ENCODE measurements at regions not wholly inside any gene's neighbourhood (a gene's known extent, or its start where the extent isn't known, plus 50 kb on each side); places are given as distances from the start of the nearest gene placed in this dataset.

DNA sequence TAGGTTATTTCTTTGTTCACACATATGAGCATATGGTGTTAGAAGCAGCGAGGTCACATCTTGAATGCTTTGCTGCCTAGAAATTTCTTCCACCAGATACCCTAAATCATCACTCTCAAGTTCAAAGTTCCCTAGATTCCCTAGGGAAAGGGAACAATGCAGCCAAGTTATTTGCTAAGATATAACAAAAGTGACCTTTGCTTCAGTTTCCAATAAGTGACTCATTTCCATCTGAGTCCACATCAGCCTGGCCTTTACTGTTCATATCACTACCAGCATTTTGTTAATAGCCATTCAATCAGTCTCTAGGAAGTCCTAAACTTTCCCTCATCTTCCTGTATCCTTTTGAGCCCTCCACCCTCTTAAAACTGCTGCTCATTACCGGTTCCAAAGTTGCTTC is 1502.5 kb downstream of the KCNT2 start:
- peaks cover 4% of the 10 kb centered on the region for H3K36me3 Mint-ChIP-seq (ENCODE audit: insufficient read depth)
- DNase-seq (ENCODE audit: low spot score in 2 of 2) (no peak), ATAC-seq (replicated peaks; ENCODE audit: extremely low read depth, poor library complexity, severe bottlenecking) (no peak)
- H3K27me3 Mint-ChIP-seq = no peaks in the 10 kb centered on the region
- no peak overlapping the region for H3K27ac Mint-ChIP-seq (ENCODE audit: low read depth)
- H3K9me3 Mint-ChIP-seq = peaks cover 21% of the 10 kb centered on the region
- H3K4me1 Mint-ChIP-seq = no peaks in the 10 kb centered on the region
- no peak overlapping the region for H3K4me3 Mint-ChIP-seq

- Mint-ChIP-seq H3K4me3 (no peak overlapping the region), H3K9me3 (peaks cover 23% of the 10 kb centered on the region), H3K27me3 (no peaks in the 10 kb centered on the region), H3K36me3 (ENCODE audit: insufficient read depth) (peaks cover 4% of the 10 kb centered on the region), H3K27ac (ENCODE audit: low read depth) (no peak overlapping the region), H3K4me1 (no peaks in the 10 kb centered on the region)
- ATAC-seq (replicated peaks; ENCODE audit: extremely low read depth, poor library complexity, severe bottlenecking) (no peak), DNase-seq (ENCODE audit: low spot score in 2 of 2) (no peak)
Measured at GRCh38 chr1:195105281-195105680, 1503.0 kb downstream of the KCNT2 start.

- Mint-ChIP-seq H3K4me1 (no peaks in the 10 kb centered on the region), H3K27ac (ENCODE audit: low read depth) (no peak overlapping the region), H3K9me3 (peaks cover 25% of the 10 kb centered on the region), H3K36me3 (ENCODE audit: insufficient read depth) (peaks cover 1% of the 10 kb centered on the region), H3K4me3 (no peak overlapping the region), H3K27me3 (no peaks in the 10 kb centered on the region)
- no peak for DNase-seq (ENCODE audit: low spot score in 2 of 2)
- no peak for ATAC-seq (replicated peaks; ENCODE audit: extremely low read depth, poor library complexity, severe bottlenecking)
Measured at GRCh38 chr1:195097316-195097715, 1510.9 kb downstream of the KCNT2 start.

GRCh38 chr1:195096051-195096521 is 1512.2 kb downstream of the KCNT2 start:
- ATAC-seq (replicated peaks; ENCODE audit: extremely low read depth, poor library complexity, severe bottlenecking) = no peak
- H3K4me1 Mint-ChIP-seq = no peaks in the 10 kb centered on the region
- no peak overlapping the region for H3K27ac Mint-ChIP-seq (ENCODE audit: low read depth)
- H3K36me3 Mint-ChIP-seq (ENCODE audit: insufficient read depth) = peaks cover 1% of the 10 kb centered on the region
- H3K4me3 Mint-ChIP-seq = no peak overlapping the region
- no peak for DNase-seq (ENCODE audit: low spot score in 2 of 2)
- H3K27me3 Mint-ChIP-seq = no peaks in the 10 kb centered on the region
- H3K9me3 Mint-ChIP-seq = peaks cover 25% of the 10 kb centered on the region

DNA sequence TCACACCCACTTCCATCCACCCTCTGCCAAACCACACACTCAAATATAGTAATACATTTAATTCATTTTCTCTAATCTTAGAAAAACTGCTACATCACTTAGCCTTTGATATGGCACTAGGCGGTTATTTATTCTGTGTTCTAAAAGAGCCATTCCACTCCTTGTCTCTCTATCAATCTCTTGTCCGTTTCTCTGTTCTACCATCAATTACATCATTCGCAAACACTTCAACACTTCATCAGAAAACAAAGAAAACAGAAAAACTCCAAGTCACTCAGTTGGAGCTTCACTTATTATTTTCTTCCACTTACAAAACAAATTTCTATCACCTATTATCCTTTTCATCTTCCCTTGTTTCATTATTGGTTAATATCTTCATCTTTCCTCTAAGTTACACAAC is 1523.0 kb downstream of the KCNT2 start:
- ATAC-seq (replicated peaks; ENCODE audit: extremely low read depth, poor library complexity, severe bottlenecking) (no peak), DNase-seq (ENCODE audit: low spot score in 2 of 2) (no peak)
- Mint-ChIP-seq H3K4me3 (no peak overlapping the region), H3K27ac (ENCODE audit: low read depth) (no peak overlapping the region), H3K4me1 (no peaks in the 10 kb centered on the region), H3K9me3 (peaks cover 15% of the 10 kb centered on the region), H3K27me3 (no peaks in the 10 kb centered on the region), H3K36me3 (ENCODE audit: insufficient read depth) (no peaks in the 10 kb centered on the region)

DNA sequence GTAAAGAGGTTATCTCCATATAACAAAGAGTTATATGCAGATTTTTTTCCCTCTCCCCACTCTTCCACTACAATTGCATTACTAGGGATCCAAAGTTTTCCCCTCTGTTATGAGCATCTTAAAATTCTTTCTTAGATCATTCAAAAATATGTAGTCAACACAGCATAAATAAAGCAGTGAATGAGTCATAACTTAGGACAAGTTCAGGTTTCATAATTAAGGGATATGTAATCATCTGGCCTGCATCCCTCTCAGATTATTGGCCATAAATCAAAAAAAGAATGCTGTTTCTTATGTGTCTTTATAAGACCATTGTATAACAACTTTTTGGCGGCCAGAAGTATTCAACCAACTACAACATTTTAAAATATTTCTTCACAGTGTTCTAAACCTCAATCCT is 1526.1 kb downstream of the KCNT2 start:
- Mint-ChIP-seq H3K4me1 (no peaks in the 10 kb centered on the region), H3K27ac (ENCODE audit: low read depth) (no peak overlapping the region), H3K4me3 (no peak overlapping the region), H3K9me3 (peaks cover 15% of the 10 kb centered on the region), H3K36me3 (ENCODE audit: insufficient read depth) (no peaks in the 10 kb centered on the region), H3K27me3 (no peaks in the 10 kb centered on the region)
- DNase-seq (ENCODE audit: low spot score in 2 of 2) (no peak), ATAC-seq (replicated peaks; ENCODE audit: extremely low read depth, poor library complexity, severe bottlenecking) (no peak)

DNA sequence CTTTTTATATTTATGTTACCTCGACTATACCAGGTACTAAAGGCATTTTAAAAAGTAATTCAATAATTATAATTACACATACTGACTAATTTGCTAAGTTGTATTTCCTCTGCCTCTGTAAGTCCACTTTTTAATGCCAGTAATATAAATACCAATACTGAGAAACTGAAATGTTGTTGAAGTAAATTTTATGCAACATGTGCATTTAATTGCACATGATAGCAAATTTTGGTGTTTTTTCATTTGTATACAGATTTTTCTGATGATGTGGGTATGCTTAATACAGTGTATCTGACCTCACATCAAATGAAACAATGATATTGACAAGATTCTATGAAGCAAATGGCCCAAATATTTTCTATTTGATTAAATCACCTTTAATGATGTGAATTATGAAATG is 1531.6 kb downstream of the KCNT2 start:
- Mint-ChIP-seq H3K27ac (ENCODE audit: low read depth) (no peak overlapping the region), H3K4me1 (no peaks in the 10 kb centered on the region), H3K4me3 (no peak overlapping the region), H3K9me3 (no peaks in the 10 kb centered on the region), H3K27me3 (no peaks in the 10 kb centered on the region), H3K36me3 (ENCODE audit: insufficient read depth) (no peaks in the 10 kb centered on the region)
- DNase-seq (ENCODE audit: low spot score in 2 of 2) = no peak
- no peak for ATAC-seq (replicated peaks; ENCODE audit: extremely low read depth, poor library complexity, severe bottlenecking)

GRCh38 chr1:195075973-195076372 is 1532.3 kb downstream of the KCNT2 start:
- Mint-ChIP-seq H3K4me1 (no peaks in the 10 kb centered on the region), H3K27me3 (no peaks in the 10 kb centered on the region), H3K36me3 (ENCODE audit: insufficient read depth) (no peaks in the 10 kb centered on the region), H3K9me3 (no peaks in the 10 kb centered on the region), H3K4me3 (no peak overlapping the region), H3K27ac (ENCODE audit: low read depth) (no peak overlapping the region)
- ATAC-seq (replicated peaks; ENCODE audit: extremely low read depth, poor library complexity, severe bottlenecking) (no peak), DNase-seq (ENCODE audit: low spot score in 2 of 2) (no peak)

- no peaks in the 10 kb centered on the region for H3K4me1 Mint-ChIP-seq
- H3K4me3 Mint-ChIP-seq = no peak overlapping the region
- peaks cover 5% of the 10 kb centered on the region for H3K9me3 Mint-ChIP-seq
- ATAC-seq (replicated peaks; ENCODE audit: extremely low read depth, poor library complexity, severe bottlenecking) = no peak
- DNase-seq (ENCODE audit: low spot score in 2 of 2) = no peak
- H3K27me3 Mint-ChIP-seq = no peaks in the 10 kb centered on the region
- H3K27ac Mint-ChIP-seq (ENCODE audit: low read depth) = no peak overlapping the region
- H3K36me3 Mint-ChIP-seq (ENCODE audit: insufficient read depth) = no peaks in the 10 kb centered on the region
Measured at GRCh38 chr1:195071461-195071860, 1536.8 kb downstream of the KCNT2 start.

DNA sequence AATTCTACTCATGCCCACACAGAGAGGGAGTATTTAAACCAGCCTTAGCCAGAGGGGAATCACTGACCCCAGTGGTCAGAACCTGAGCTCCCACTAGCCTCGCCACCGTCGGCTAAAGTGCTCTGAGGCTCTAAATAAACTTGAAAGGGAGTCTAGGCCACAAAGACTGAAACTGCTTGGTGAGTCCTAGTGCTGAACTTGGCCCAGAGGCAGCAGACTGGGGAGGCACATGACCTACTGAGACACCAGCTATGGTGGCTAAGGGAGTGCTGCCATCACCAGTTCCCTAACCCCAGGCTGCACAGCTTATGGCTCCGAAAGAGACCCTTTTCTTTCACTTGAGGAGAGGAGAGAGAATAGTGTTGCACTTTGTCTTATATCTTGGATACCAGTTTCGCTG is 1542.8 kb downstream of the KCNT2 start:
- no peaks in the 10 kb centered on the region for H3K4me1 Mint-ChIP-seq
- peaks cover 1% of the 10 kb centered on the region for H3K36me3 Mint-ChIP-seq (ENCODE audit: insufficient read depth)
- ATAC-seq (replicated peaks; ENCODE audit: extremely low read depth, poor library complexity, severe bottlenecking) = no peak
- H3K27me3 Mint-ChIP-seq = no peaks in the 10 kb centered on the region
- no peak for DNase-seq (ENCODE audit: low spot score in 2 of 2)
- H3K27ac Mint-ChIP-seq (ENCODE audit: low read depth) = no peak overlapping the region
- no peak overlapping the region for H3K4me3 Mint-ChIP-seq
- peaks cover 5% of the 10 kb centered on the region for H3K9me3 Mint-ChIP-seq

- H3K27ac Mint-ChIP-seq (ENCODE audit: low read depth) = no peak overlapping the region
- no peak overlapping the region for H3K4me3 Mint-ChIP-seq
- peaks cover 9% of the 10 kb centered on the region for H3K9me3 Mint-ChIP-seq
- peaks cover 1% of the 10 kb centered on the region for H3K36me3 Mint-ChIP-seq (ENCODE audit: insufficient read depth)
- no peaks in the 10 kb centered on the region for H3K4me1 Mint-ChIP-seq
- ATAC-seq (replicated peaks; ENCODE audit: extremely low read depth, poor library complexity, severe bottlenecking) (no peak), DNase-seq (ENCODE audit: low spot score in 2 of 2) (no peak)
- H3K27me3 Mint-ChIP-seq = no peaks in the 10 kb centered on the region
Measured at GRCh38 chr1:195064358-195064757, 1543.9 kb downstream of the KCNT2 start.

DNA sequence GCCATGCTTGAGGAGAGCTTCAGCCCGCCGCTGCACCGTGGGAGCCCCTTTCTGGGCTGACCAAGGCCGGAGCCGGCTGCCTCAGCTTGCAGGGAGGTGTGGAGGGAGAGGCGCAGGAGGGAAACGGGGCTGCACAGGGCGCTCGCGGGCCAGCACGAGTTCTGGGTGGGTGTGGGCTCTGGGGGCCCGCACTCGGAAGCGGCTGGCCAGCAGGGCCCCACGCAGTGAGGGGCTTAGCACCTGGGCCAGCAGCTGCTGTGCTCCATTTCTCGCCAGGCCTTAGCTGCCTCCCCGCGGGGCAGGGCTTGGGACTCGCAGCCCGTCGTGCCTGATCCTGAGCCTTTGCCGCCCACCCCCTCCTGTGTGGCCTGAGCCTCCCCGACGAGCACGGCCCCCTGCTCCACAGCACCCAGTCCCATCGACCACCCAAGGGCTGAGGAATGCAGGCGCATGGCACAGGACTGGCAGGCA is 1554.0 kb downstream of the KCNT2 start:
- DNase-seq (ENCODE audit: low spot score in 2 of 2) (no peak), ATAC-seq (replicated peaks; ENCODE audit: extremely low read depth, poor library complexity, severe bottlenecking) (no peak)
- H3K36me3 Mint-ChIP-seq (ENCODE audit: insufficient read depth) = peaks cover 1% of the 10 kb centered on the region
- no peaks in the 10 kb centered on the region for H3K4me1 Mint-ChIP-seq
- H3K4me3 Mint-ChIP-seq = no peak overlapping the region
- H3K9me3 Mint-ChIP-seq = peaks cover 6% of the 10 kb centered on the region
- no peak overlapping the region for H3K27ac Mint-ChIP-seq (ENCODE audit: low read depth)
- no peaks in the 10 kb centered on the region for H3K27me3 Mint-ChIP-seq

DNA sequence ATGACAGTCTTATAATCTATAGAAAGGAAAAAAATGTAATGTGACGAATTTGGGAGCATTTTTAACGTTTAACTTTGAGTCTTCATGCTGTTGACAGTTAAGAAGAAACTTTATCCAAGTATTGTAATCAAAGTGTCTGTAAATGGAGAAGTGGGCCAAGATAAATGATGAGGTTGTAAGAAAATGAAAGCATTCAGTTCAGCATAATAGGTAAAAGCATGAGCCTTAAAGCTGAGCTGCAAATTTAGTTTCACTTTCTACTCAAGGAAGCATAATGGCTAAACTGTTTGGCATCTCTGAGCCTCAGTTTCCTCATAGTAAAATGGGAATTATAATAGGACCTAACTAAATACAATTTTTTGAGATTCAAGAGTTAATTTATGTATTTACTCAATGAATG is 1554.8 kb downstream of the KCNT2 start:
- Mint-ChIP-seq H3K9me3 (peaks cover 6% of the 10 kb centered on the region), H3K36me3 (ENCODE audit: insufficient read depth) (peaks cover 1% of the 10 kb centered on the region), H3K4me3 (no peak overlapping the region), H3K27me3 (no peaks in the 10 kb centered on the region), H3K27ac (ENCODE audit: low read depth) (no peak overlapping the region), H3K4me1 (no peaks in the 10 kb centered on the region)
- DNase-seq (ENCODE audit: low spot score in 2 of 2) (no peak), ATAC-seq (replicated peaks; ENCODE audit: extremely low read depth, poor library complexity, severe bottlenecking) (no peak)

GRCh38 chr1:195047772-195048171 is 1560.5 kb downstream of the KCNT2 start:
- Mint-ChIP-seq H3K9me3 (peaks cover 4% of the 10 kb centered on the region), H3K27me3 (no peaks in the 10 kb centered on the region), H3K4me1 (no peaks in the 10 kb centered on the region), H3K4me3 (no peak overlapping the region), H3K36me3 (ENCODE audit: insufficient read depth) (no peaks in the 10 kb centered on the region), H3K27ac (ENCODE audit: low read depth) (no peak overlapping the region)
- ATAC-seq (replicated peaks; ENCODE audit: extremely low read depth, poor library complexity, severe bottlenecking) (no peak), DNase-seq (ENCODE audit: low spot score in 2 of 2) (no peak)
